NCI-H1694 (cell line): ENCODE measurements at regions not wholly inside any gene's neighbourhood (a gene's known extent, or its start where the extent isn't known, plus 50 kb on each side); places are given as distances from the start of the nearest gene placed in this dataset.

Experiments
- DNase-seq: peaks from one replicate; lab custom pipeline; 2025; lab: John Stamatoyannopoulos, UW

GRCh38 chr1:95370691-95371562 lies 136.9 kb downstream of the RWDD3 start:
- no peak for DNase-seq

DNA sequence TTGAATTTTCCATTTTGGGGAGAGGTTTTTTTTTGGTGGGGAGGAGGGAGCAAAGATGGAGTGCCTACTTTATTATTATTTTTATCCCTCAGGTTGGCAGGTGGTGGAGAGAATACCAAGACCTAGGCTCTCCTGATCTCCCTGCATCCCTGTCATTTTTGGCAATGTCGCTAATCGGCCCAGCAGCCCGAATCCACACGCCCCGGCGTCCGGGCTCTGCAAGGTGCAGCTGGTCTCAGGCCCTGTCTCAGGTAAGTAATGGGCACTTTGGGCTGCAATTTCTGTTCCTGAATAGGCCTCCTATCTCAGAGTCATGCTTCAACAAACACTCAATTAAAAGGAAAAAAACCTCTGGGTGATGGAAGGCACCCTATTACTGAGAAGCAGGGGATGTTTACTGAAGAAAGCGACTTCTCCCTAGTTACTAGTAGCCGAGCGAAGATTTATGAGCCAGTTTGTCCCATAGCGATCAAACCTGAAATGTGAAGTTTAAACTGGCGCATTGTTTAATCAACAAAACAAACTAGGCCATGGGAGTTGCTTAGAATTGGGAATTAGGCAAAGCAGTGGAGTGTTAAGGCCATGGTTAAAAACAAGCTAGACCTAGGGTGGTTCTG lies 137.8 kb downstream of the RWDD3 start:
- no peak for DNase-seq

DNA sequence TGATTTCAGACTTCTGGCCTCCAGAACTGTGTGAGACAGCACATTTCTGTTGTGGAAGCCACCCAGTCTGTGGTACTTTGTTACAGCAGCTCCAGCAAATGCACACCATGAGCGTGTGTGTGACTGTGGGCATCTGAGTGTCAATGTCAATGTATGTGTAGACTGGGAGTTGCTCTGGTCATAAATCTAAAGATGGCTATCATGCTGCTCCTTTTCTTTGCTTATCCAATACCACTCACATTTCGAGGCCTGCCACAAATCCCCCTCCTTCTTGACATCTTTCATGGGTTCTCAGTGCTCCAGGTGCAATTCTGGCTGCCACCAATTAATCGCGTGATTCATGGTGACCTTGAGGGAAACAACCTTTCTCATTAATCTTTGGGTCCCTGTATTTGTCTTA lies 141.2 kb downstream of the RWDD3 start:
- no peak for DNase-seq

- no peak for DNase-seq
Measured at GRCh38 chr1:95380909-95381308, 146.9 kb downstream of the RWDD3 start.

DNA sequence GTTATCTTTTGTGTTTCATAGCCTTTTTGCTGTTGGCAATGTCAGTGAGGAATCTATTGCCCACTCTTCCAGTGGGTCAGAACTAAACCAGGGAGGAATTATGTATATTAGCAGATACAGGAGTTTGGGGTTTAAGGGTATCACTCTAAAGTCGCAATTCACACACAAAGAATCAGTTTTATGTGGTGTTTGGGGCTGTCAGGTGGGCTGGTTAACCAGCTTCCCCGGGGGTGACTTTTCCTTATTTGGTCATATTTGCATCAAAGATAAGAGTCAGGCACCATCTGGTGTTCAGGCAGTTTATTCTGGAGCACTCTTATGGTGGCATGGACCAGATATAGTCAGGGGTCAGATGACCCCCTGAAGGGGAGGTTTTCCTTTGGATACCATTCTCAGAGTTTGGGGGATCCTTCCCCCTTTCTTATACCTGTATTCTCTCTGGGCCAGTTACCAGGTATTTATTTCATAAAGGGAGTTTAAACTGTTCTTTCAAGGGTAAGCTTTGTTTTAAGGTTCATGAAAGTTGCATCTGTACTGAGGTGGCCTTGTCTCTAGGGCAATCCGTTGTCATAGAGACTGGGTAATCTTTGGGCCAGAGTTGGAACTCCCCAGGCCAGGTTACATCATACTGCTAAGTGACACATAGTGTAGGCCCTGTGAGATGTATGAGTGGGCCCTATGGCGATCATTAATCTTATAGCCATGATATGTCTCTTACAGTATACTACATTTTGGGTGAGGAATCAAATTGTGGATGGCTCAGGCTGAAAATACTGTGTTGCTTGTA lies 148.2 kb downstream of the RWDD3 start:
- peak; percentile 21 for DNase-seq

DNA sequence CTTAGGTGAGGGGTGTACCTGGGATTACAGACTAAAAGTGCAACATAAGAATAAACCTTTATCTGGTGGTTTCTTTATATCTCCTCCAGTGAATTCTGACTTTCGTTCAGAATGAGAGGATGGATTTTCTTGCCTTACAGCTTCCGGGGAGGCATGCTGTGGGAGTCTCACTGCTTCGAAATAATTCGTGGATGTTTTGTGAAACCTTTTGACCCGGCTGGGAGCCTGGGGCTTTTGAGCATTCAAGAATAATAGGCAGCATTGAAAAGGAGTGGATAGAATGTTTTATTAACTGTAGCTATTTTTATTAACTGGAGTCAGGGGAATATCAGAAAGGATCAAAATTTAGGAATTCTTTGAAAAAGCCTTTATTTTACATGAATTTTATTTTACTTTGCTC lies 149.1 kb downstream of the RWDD3 start:
- no peak for DNase-seq

GRCh38 chr1:95384567-95384966 lies 150.6 kb downstream of the RWDD3 start:
- DNase-seq: no peak

- DNase-seq: no peak
Measured at GRCh38 chr1:95386371-95386770, 152.4 kb downstream of the RWDD3 start.

DNA sequence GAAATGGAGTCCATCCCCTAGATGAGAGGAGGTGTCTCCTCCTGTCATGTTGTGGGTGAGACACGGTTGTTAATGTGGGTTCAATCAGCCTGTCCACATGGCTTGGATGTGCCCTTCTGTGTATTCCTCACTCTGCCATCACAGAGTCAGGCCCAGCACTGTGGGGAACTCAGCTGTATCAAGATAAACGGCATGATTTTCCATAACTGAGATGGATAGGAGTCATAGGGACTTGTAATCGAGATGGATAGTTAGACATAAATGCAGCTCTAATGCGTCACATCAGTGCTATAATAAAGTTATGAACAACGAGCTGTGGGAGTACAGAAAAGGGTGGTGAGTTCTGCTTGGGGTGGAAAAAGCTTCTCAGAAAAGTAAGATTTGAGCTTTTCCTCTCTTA lies 152.9 kb downstream of the RWDD3 start:
- DNase-seq: no peak

GRCh38 chr1:95388031-95388430 lies 154.0 kb downstream of the RWDD3 start:
- DNase-seq: peak; percentile 99

GRCh38 chr1:95393434-95393833 lies 159.4 kb downstream of the RWDD3 start:
- no peak for DNase-seq

- DNase-seq: peak; percentile 25
Measured at GRCh38 chr1:95396557-95396956, 162.5 kb downstream of the RWDD3 start.

GRCh38 chr1:95402780-95403179 lies 168.8 kb downstream of the RWDD3 start:
- no peak for DNase-seq

DNA sequence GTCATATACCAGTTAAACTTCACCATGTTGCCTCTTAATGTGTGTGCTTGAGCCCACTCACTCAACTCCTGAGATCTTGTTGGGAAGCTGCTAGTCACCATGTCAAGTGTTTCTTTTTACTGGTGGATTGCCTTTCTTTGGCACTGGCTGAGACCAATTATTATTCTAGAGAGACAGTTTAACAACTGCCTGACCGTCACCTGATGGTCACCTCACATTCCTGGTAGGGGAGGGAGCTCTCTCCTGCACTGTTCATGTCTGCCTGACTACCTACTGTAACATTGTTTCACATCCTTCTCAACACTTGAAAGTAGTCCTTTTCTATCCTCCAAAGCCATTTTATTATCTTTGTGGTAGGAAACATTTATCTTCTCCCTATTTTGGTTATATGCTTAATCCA lies 172.3 kb downstream of the RWDD3 start:
- no peak for DNase-seq

DNA sequence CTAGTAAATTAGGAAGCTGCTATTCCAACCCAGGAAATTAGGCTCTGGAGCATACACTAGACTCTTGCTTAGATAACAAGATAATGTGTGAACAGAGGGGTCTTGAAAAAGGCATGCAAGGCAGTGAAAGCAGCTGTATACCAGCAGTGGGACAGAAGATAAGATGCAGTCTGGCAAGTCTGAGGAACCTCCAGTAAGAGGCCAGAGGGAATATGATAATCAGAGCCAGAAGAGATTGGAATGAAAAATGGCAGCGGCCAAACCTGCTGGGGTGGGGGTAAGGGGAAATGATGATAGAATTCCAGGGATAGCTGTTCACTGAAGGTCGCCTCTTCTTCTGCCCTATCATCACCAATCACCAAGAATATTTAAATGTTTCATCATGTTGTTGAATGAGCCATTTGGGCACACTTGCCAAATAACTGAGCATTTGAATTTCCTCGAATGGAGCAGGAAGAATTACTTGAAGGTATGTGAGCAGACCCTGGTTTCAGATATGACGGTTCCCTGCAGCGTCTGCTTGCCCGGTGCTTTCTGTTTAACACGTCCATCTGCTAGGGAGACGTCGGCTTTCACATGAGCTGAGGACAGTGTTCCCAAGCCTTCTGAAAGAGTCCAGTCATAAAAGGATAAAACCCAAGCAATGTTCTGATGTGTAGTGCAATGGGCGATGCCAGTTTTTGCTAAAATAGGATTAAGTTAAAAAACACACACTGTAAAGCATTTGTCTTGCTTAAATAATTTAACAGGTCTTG lies 173.3 kb downstream of the RWDD3 start:
- DNase-seq: peak; percentile 84

DNA sequence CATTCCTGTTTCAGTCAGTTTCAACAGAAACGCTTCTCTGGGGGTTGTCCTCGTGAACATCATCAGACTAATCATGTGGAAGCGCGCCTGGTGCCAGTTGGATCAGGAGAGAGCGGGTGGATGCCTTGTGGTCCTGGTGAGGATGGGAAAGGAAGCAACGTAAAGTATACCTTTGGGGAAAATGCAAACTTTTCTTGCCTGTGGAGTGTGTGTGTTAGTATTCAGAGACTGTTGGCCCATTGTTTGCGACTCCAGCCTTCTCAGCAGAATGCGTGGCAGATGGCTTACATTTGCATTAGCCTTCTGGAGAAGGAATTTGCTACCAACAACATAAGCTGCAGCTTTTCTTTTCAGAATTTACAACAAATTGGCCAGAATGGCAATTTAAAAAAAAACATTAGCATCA lies 173.9 kb downstream of the RWDD3 start:
- DNase-seq: peak; percentile 93

DNA sequence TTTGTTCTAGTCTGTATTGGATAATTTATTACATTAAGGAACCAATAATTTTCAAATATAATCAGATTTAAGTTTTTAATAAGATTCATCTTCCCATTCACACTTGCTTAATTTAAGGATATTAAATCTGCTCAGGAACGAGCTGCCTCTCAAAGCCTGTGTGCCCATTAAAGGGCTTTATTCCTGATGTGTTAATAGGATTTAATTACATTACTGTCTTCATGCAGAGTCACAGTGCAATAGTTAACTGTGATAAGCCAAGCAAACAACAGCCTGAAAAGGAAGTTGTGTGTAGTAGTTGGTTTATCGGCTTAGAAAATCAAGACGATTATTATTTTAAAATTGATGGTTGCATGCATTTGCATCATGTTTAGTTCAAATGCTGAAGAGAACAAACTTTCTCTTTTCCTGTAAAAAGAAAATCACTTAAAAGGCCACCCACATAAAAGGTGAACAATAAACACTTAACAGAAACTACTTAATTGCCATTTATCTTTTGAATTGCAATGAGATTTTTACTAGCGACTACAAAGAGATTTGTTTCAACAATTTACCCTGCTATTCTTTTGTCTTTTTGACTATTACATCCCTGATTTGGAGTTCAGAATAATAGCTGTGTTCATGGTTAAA lies 174.6 kb downstream of the RWDD3 start:
- no peak for DNase-seq

DNA sequence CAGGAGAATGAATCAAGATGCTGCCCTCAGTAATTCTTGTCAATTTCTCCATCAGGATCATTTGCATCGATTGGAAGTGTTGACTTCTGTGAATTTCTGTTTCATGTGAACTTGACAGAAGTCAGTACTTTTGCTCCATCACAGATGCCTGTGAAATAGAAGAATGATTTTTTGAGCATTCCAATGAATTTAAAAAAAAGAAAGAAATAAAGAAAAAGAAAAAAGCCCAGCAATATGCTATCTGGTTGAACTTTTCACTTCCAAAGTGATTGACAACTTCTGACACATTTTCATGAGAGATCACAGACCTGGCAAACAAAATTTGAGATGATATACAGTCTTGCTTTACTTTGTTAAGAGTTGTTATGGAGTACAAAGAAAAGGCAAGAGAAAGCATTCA lies 175.3 kb downstream of the RWDD3 start:
- DNase-seq: no peak

DNA sequence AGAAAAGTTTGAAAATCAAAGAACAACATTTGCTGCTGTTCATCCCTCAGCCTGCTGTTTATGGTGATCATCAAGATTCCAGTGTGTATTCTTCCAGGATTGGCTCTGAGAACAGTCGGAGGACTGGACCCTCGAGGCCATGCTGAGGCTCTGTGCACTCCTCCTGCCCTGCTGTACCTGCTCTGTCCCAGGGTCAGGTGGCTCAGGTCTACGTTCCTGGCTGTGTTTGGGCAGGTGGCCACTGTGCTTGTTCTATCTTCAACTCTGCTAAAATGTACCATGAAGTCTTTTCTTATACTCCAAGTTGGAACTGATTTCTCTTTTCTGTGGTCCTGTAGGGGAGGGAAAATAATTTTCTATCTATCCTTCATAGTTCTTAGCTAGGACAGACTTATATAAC lies 175.9 kb downstream of the RWDD3 start:
- no peak for DNase-seq

DNA sequence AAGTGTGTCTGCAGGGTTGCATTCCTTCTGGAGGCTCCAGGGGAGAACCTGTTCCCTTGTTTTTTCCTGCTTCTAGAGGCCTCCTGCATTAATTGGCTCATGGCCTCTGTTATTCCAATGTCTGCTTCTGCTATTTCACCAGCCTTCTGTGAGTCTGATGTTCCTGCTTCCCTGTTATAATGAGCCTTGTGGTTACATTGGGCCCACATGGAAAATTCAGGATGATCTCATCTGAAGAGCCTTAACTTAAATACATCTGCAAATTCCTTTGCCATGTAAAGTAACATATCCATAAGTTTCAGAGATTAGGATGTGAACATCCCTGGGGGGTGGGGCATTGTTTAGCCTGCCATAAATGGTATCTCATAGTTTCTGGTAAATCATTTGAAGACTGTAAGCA lies 181.1 kb downstream of the RWDD3 start:
- DNase-seq: no peak

DNA sequence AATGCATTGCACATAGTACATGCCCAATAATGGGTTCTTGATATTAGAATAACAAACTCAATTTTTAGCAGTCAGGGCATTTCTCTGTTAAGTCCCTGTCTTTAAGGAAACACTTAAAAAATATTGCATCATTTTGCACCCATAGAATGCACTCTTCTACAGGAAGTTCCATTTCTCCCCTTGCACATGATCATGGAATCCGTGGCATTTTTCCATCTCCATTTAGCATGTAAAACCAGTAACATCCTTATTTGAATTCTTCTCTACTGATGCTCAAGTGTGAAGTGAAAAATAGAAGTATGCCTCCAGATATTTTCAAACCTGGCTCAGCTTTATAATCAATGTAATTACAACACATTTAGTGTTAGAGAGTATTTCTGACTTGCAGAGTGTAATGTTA lies 192.8 kb downstream of the RWDD3 start:
- DNase-seq: no peak

GRCh38 chr1:95427525-95427924 lies 193.5 kb downstream of the RWDD3 start:
- DNase-seq: no peak
